Adipocyte (in vitro differentiated cells): ENCODE measurements at regions not wholly inside any gene's neighbourhood (a gene's known extent, or its start where the extent isn't known, plus 50 kb on each side); places are given as distances from the start of the nearest gene placed in this dataset.

Experiments
- DNase-seq: peaks from one replicate; pipeline ENCODE4 v3.0.0-alpha.2; 2015; ENCODE audit warnings: low read depth
- H3K27me3 ChIP-seq: replicated peaks from 2 replicates; pipeline ENCODE4 v1.7.0; 2013; ENCODE audit warnings: mild to moderate bottlenecking, low read length, moderate library complexity; ENCODE audit not compliant: control insufficient read depth, insufficient read depth
- H3K36me3 ChIP-seq: 2 replicates; pipeline ENCODE4 v1.7.0; 2013; ENCODE audit warnings: low read length, mild to moderate bottlenecking, moderate library complexity; ENCODE audit not compliant: control insufficient read depth, insufficient read depth, severe bottlenecking
- H3K4me1 ChIP-seq: 2 replicates; pipeline ENCODE4 v1.7.0; 2013; ENCODE audit warnings: mild to moderate bottlenecking, low read length, moderate library complexity; ENCODE audit not compliant: control insufficient read depth, insufficient read depth
- H3K4me3 ChIP-seq: 2 replicates; pipeline ENCODE4 v1.7.0; 2013; ENCODE audit warnings: mild to moderate bottlenecking, low read length, moderate library complexity
- H3K9ac ChIP-seq: 2 replicates; pipeline ENCODE4 v1.7.0; 2013; ENCODE audit warnings: mild to moderate bottlenecking, low read length, moderate library complexity
- H3K9me3 ChIP-seq: 2 replicates; pipeline ENCODE4 v1.7.0; 2013; ENCODE audit warnings: mild to moderate bottlenecking, low read length, moderate library complexity; ENCODE audit not compliant: control insufficient read depth

DNA sequence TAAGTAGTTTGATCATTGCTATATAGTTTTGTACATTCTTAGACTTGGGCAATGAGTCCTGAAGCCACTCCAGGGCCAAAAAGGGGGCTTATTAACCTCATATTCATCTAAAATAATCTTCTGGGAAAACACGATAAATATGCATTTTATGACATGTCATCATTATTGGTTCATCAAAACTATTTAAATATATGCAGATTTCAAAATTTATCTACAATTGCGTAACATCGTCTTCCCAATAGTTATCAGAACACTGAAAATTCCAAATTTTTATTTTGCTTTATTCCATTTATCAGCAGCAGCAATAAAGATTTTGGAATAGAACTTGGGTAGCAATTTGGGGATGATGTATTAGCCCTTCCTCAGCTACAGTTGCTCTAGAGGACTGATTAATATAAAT is 550.0 kb downstream of the IQCM start:
- H3K27me3 ChIP-seq = no peaks in the 10 kb centered on the region
- no peak overlapping the region for H3K4me3 ChIP-seq
- no peak overlapping the region for H3K9ac ChIP-seq
- H3K4me1 ChIP-seq = no peaks in the 10 kb centered on the region
- H3K36me3 ChIP-seq = no peaks in the 10 kb centered on the region
- DNase-seq = no peak
- H3K9me3 ChIP-seq = no peaks in the 10 kb centered on the region

DNA sequence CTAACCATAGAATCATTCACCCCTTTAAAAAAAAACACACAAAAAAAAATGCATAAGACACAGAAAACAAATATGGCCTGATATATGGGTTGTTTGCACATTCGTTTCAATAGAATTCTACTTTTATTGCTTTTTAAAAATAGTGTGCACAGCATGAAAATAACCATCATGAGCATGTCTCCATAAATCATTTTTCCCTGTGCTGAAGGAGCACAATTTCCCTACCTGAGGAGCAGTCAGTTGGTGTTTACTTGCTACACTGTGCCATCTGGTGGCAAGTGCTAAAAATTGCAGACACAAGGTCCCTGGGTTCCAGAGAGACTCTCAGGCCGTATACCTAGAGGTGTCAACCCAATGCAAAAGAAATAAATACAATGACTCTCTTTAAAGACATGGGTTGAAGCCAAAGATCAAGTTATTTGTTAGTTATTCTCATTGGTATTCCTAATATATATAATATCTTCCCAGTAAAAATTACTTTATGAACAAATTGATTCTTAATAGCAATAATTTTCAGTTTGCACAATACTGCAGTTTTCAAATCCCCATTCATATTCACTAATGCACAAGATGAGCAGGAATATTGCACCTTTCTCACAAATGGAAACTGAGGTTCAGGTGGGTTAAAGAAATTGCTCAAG is 551.4 kb downstream of the IQCM start:
- Histone ChIP-seq H3K4me1 (no peaks in the 10 kb centered on the region), H3K4me3 (no peak overlapping the region), H3K36me3 (no peaks in the 10 kb centered on the region), H3K9me3 (no peaks in the 10 kb centered on the region), H3K27me3 (no peaks in the 10 kb centered on the region), H3K9ac (no peak overlapping the region)
- peak; percentile 76 for DNase-seq

DNA sequence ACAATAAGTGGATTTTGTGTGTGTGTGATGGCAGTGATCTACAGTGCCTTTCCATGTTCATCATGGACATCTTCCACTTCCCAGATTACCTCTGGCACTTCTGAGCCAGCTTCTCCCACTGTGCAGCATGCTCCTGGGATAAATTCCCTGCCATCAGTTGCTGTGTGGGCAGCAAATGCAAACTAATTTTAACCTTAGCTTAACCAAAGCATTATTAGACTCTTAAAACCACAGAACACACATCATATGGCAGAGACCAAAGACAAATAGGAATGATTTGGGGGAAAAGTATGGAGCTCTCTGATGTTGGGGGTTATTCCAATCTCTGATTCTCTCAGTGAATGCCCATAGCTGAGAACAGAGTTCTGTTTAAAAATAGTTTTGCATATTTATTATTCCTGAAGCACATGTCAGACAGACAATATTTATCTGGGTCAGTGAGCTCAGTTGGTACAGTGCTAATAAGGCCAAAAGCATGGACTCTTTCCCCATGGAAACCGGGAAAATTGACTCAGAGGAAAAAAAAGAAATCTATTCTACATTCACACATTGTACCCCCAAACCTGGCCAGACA is 567.4 kb downstream of the IQCM start:
- no peak overlapping the region for H3K9ac ChIP-seq
- no peak for DNase-seq

DNA sequence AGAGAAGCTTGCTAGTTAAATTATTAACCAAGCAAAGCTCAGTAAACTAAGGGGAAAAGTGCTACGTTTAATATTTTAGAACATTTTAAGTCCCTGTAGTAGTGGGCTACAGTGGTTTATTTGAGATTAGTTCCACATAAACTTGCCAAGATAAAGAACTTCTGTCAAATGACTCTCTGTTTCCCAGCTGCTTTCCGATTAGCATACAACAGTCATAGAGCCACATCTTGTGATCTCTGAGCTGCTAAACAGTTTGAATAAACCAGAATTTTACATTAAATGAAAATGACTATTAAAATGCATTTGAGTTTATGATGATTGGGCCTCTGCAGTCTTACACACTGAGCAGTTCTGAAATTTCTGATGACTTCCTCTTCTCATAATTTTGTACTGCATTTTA is 568.5 kb downstream of the IQCM start:
- H3K4me3 ChIP-seq = no peak overlapping the region
- H3K9ac ChIP-seq = no peak overlapping the region
- no peaks in the 10 kb centered on the region for H3K36me3 ChIP-seq
- no peaks in the 10 kb centered on the region for H3K9me3 ChIP-seq
- no peaks in the 10 kb centered on the region for H3K27me3 ChIP-seq
- no peaks in the 10 kb centered on the region for H3K4me1 ChIP-seq
- peak; percentile 1 for DNase-seq

More for the DNA sequence above, 567.4 kb downstream of the IQCM start:
- no peaks in the 10 kb centered on the region for H3K9me3 ChIP-seq
- H3K27me3 ChIP-seq = no peaks in the 10 kb centered on the region
- no peak overlapping the region for H3K4me3 ChIP-seq
- no peaks in the 10 kb centered on the region for H3K4me1 ChIP-seq
- H3K36me3 ChIP-seq = no peaks in the 10 kb centered on the region

DNA sequence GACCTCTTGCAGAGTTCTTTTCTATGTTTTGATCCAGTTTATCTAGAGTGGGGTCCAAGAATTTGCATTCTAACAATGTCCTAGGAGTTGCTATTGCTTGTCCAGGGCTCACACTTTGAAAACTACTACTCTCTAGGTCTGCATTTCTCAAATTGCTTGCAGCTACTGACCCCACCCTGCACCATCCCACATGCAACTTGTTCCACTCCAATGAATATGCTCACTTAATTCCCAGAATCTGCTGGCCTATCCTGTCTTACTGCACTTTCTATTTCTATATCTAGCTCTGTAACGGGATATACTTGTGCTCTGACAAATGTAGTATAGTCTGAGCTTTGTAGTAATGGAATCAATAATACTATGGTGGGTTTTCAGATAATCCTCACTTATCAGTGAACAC is 570.3 kb downstream of the IQCM start:
- no peak for DNase-seq

DNA sequence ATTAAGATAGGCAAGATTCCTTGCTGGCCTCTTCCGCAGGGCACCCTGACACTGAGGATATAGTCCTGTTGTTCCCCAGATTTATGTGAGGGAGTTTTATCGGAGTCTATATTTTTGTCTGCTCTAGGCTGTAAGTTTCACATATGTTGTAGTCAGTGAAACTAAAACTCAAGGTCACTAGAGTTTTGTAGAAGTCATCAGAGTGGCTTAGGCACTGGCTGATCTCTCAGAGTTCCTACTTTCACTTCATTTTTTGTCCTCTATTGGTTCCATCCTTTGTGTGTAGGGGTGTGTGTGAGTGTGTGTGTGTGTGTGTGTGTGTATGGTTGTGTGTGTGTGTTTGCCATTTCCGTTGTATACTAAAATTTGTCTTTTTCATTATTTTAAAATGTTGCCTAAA is 577.5 kb downstream of the IQCM start:
- H3K4me1 ChIP-seq = no peaks in the 10 kb centered on the region
- H3K9ac ChIP-seq = no peak overlapping the region
- H3K27me3 ChIP-seq = no peaks in the 10 kb centered on the region
- DNase-seq = no peak
- no peak overlapping the region for H3K4me3 ChIP-seq
- no peaks in the 10 kb centered on the region for H3K36me3 ChIP-seq
- no peaks in the 10 kb centered on the region for H3K9me3 ChIP-seq

More for the DNA sequence above, 570.3 kb downstream of the IQCM start:
- H3K9ac ChIP-seq = no peak overlapping the region
- no peaks in the 10 kb centered on the region for H3K9me3 ChIP-seq
- H3K27me3 ChIP-seq = no peaks in the 10 kb centered on the region
- H3K4me1 ChIP-seq = no peaks in the 10 kb centered on the region
- no peak overlapping the region for H3K4me3 ChIP-seq
- no peaks in the 10 kb centered on the region for H3K36me3 ChIP-seq

DNA sequence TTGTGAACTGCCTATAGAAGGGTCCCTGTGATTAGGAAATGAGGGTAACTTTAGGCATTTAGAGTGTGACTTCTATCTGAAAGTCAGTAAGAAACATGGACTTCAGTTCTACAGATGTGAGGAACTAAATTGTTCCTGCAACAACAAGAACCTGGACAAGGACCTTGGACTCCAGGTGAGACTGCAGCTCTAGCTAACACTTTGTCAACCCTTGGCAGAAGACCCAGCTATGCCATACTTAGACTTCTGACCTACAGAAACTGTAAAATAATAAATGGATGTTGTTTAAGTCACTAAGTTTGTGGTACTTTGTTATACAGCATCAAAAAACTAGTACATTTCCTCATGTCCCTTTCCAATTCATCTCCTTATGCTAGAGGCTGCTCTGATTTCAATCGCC is 580.8 kb downstream of the IQCM start:
- H3K4me1 ChIP-seq = no peaks in the 10 kb centered on the region
- no peak overlapping the region for H3K4me3 ChIP-seq
- no peaks in the 10 kb centered on the region for H3K9me3 ChIP-seq
- no peaks in the 10 kb centered on the region for H3K27me3 ChIP-seq
- no peak for DNase-seq
- H3K9ac ChIP-seq = no peak overlapping the region
- H3K36me3 ChIP-seq = no peaks in the 10 kb centered on the region

DNA sequence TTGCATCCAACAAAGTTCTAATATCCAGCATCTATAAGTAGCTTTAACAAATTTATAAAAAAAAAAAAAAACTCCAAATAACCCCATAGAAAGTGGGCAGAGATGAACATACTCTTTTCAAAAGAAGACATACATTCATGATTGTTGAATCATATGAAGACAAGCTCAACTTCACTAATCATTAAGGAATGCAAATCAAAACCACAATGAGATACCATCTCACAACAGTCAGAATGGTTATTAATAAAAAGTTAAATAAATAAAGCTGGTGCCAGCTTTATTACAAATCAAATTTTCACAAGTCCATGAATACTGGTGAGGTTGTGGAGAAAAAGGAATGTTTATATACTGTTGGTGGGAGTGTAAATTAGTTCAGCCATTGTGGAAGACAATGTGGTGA is 592.0 kb downstream of the IQCM start:
- DNase-seq = no peak

DNA sequence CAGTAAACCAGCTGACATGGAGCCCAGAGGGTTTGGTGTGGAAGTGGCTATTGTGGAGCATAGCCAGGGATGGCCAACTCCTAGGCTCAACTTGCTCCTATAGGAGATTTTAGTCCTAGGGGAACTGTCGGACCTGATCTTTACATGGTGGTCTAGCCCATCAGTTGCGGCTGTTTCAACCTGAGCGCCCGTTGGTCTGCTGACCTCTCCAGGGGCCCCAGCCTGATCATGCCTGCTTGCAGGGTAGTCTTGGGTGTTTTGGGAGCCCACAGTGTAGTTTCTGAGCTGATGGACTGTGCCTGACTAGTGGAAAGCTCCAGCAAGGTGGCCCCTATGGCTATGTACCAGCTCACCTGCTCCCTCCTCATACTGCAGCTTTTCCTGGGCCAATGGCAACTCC is 597.0 kb downstream of the IQCM start:
- no peaks in the 10 kb centered on the region for H3K36me3 ChIP-seq
- no peaks in the 10 kb centered on the region for H3K27me3 ChIP-seq
- H3K9ac ChIP-seq = no peak overlapping the region
- H3K4me1 ChIP-seq = no peaks in the 10 kb centered on the region
- no peak for DNase-seq
- peaks cover 29% of the 10 kb centered on the region for H3K9me3 ChIP-seq
- H3K4me3 ChIP-seq = no peak overlapping the region

More for the DNA sequence above, 592.0 kb downstream of the IQCM start:
- peaks cover 29% of the 10 kb centered on the region for H3K9me3 ChIP-seq
- no peaks in the 10 kb centered on the region for H3K4me1 ChIP-seq
- no peak overlapping the region for H3K4me3 ChIP-seq
- no peaks in the 10 kb centered on the region for H3K27me3 ChIP-seq
- H3K36me3 ChIP-seq = no peaks in the 10 kb centered on the region
- H3K9ac ChIP-seq = no peak overlapping the region

DNA sequence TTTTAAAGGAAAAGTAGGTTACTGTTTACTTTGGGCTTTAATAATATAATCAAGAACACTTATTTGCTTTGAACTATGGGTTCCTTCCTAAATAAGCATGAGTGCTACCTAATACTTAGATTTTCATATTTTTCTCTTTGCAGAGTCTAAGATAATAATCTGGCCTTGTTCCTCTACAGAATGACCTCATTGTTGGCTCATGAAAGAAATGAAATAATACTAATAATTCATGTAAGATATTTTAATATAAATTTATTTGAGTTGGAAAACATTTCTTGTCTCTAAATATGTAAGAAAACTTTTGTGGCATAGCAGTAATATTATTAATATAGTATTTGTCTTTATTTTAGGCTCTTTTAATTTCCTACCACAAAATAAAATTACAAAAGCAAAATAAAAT is 601.3 kb downstream of the IQCM start:
- Histone ChIP-seq H3K36me3 (no peaks in the 10 kb centered on the region), H3K9me3 (no peaks in the 10 kb centered on the region), H3K4me1 (no peaks in the 10 kb centered on the region), H3K4me3 (no peak overlapping the region), H3K27me3 (no peaks in the 10 kb centered on the region), H3K9ac (no peak overlapping the region)
- DNase-seq = no peak

DNA sequence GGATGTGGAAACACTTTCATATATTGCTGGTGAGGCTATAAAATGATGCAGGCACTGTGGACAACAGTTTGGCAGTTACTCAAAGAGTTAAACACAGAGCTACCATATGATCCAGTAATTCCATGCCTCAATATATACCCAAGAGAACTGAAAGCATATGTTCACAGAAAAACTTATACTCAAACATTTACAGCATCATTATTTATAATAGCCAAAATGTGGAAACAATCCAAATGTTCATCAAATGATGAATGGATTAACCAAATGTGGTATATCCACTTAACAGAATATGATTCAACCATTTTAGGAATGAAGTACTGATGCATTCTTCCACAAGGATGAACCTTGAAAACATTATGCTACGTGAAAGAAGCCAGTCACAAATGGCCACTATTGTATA is 603.8 kb downstream of the IQCM start:
- Histone ChIP-seq H3K27me3 (no peaks in the 10 kb centered on the region), H3K4me3 (no peak overlapping the region), H3K9ac (no peak overlapping the region), H3K9me3 (no peaks in the 10 kb centered on the region), H3K36me3 (no peaks in the 10 kb centered on the region), H3K4me1 (no peaks in the 10 kb centered on the region)
- no peak for DNase-seq
